Prostate gland (tissue), 2 donors: ENCODE measurements at regions not wholly inside any gene's neighbourhood (a gene's known extent, or its start where the extent isn't known, plus 50 kb on each side); places are given as distances from the start of the nearest gene placed in this dataset.

Experiments
- DNase-seq: peaks from one replicate; pipeline ENCODE4 v3.0.0-alpha.2; 2019; ENCODE audit warnings: low spot score
- H3K27ac ChIP-seq, 2 donors: fragments of 200-600 bp; sonication (generic); 2 replicates each; pipeline ENCODE4 v1.5.1; 2017 to 2019
- H3K27me3 ChIP-seq: fragments of 200-600 bp; sonication (generic); replicated peaks from 2 replicates; pipeline ENCODE4 v1.5.1; 2019; ENCODE audit not compliant: insufficient read depth
- H3K36me3 ChIP-seq, 2 donors: fragments of 200-600 bp; sonication (generic); 1 replicate in 1 of 2; 2 replicates in 1 of 2; pipeline versions ENCODE4 v1.5.1 to v1.8.1; 2017 to 2019
- H3K4me1 ChIP-seq: fragments of 200-600 bp; sonication (generic); replicated peaks from 2 replicates; pipeline ENCODE4 v1.5.1; 2019
- H3K4me3 ChIP-seq, 2 donors: fragments of 200-600 bp; sonication (generic); 2 replicates each; pipeline ENCODE4 v1.5.1; 2017 to 2019
- H3K9me3 ChIP-seq: fragments of 200-600 bp; sonication (generic); 2 replicates; pipeline ENCODE4 v1.5.1; 2017
- POLR2A ChIP-seq: fragments of 450-650 bp; IDR thresholded peaks from one replicate; pipeline ENCODE4 v1.6.1; 2016; ENCODE audit warnings: antibody characterized with exemption, mild to moderate bottlenecking
- POLR2AphosphoS5 ChIP-seq: sonication (generic); formaldehyde crosslinking; IDR thresholded peaks from one replicate; pipeline ENCODE4 v1.6.1; 2017; ENCODE audit warnings: antibody characterized with exemption
- WGBS: methylation state at CpG from one replicate; pipeline ENCODE4 v1.1.5; 2018; 5-methylcytosine and 5-hydroxymethylcytosine counted together
- intact Hi-C: fragments of 100-400 bp; cut with DNase I; formaldehyde crosslinking; loops from one replicate; pipeline ENCODE4 v1.14.2; 2022
- TF ChIP-seq, protein P1 (sequence below), 4 experiments: fragments of 200-600 bp in 2 of 4; fragments of 450-650 bp in 2 of 4; sonication (generic) in 2 of 4; IDR thresholded peaks; 1 replicate in 3 of 4; 2 replicates in 1 of 4; pipeline ENCODE4 v1.5.1; 2016 to 2019; ENCODE audit warnings: antibody characterized with exemption in 4 of 4, mild to moderate bottlenecking in 2 of 4, moderate library complexity in 2 of 4

DNA sequence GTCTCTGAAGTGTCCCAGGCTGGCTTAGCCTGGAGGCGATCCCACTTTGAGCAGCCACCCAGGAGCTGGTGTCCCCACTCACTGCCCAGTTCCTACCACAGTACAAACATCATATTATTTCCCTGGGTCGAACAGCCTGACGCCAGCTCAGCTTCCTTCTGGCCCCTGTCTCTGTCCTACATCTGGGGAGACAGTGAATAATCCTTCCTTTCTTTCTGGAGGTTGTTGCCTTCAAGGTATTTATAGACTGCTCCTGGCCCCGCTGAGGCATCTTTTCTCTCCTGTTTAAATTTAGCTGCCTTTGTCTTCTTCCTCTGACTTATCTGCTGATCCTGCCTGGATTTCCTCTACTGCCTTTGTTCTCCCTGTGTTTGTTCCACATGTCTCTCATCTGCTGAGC lies 56.8 kb upstream of the LRRC55 start:
- TF ChIP-seq POLR2AphosphoS5 (no peak), POLR2A (no peak)
- TF ChIP-seq, protein P1, sequence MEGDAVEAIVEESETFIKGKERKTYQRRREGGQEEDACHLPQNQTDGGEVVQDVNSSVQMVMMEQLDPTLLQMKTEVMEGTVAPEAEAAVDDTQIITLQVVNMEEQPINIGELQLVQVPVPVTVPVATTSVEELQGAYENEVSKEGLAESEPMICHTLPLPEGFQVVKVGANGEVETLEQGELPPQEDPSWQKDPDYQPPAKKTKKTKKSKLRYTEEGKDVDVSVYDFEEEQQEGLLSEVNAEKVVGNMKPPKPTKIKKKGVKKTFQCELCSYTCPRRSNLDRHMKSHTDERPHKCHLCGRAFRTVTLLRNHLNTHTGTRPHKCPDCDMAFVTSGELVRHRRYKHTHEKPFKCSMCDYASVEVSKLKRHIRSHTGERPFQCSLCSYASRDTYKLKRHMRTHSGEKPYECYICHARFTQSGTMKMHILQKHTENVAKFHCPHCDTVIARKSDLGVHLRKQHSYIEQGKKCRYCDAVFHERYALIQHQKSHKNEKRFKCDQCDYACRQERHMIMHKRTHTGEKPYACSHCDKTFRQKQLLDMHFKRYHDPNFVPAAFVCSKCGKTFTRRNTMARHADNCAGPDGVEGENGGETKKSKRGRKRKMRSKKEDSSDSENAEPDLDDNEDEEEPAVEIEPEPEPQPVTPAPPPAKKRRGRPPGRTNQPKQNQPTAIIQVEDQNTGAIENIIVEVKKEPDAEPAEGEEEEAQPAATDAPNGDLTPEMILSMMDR (IDR thresholded peaks at IDR 0.05), result no peak

DNA sequence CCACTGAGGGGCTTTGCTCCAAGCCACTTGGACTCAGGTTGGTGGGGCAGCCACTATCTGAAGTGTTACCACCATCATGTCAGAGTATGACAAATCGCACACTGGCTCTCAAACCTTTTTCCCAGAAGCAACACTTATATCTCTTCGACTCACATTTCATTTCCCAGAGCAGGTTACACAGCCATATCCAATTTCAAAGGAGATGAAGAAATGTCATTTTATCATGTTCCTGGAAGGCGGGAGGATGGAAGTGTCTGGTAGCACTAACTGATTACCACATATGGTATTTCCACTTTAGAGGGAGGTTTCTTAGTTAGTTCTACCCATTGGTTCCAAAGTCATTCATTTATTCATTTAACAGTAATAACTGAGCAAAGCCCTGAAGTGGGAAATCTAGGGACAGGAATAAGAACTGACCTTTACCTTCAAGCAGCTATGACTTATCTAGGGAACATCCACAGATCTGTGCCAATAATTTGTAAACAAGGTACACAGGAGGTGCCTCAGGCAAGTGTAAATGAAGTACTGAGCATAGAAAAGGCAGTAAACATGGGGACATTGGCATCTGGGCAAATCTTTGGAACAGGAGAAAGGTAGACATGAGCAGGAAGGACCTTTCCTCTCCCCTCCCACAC lies 54.9 kb upstream of the LRRC55 start:
- no peak overlapping the region for H3K27ac ChIP-seq
- H3K9me3 ChIP-seq, result no peaks in the 10 kb centered on the region
- no peak for DNase-seq
- no peaks in the 10 kb centered on the region for H3K36me3 ChIP-seq
- TF ChIP-seq POLR2AphosphoS5, result no peak
- TF ChIP-seq, protein P1 (IDR thresholded peaks at IDR 0.05), result no peak
- no peak for TF ChIP-seq POLR2A
- H3K27me3 ChIP-seq, result no peaks in the 10 kb centered on the region
- no peak overlapping the region for H3K4me3 ChIP-seq
- H3K4me1 ChIP-seq, result no peaks in the 10 kb centered on the region
- intact Hi-C loops, result no loop called here
- 52% methylated on average over 3 of the region's 3 CpGs for WGBS

More for the DNA sequence above, 56.8 kb upstream of the LRRC55 start:
- no peaks in the 10 kb centered on the region for H3K9me3 ChIP-seq
- no peak overlapping the region for H3K27ac ChIP-seq
- WGBS, result 33% methylated on average over 4 of the region's 4 CpGs
- intact Hi-C loops, result no loop called here
- H3K4me1 ChIP-seq, result no peaks in the 10 kb centered on the region
- DNase-seq, result no peak
- no peak overlapping the region for H3K4me3 ChIP-seq
- no peaks in the 10 kb centered on the region for H3K27me3 ChIP-seq
- no peaks in the 10 kb centered on the region for H3K36me3 ChIP-seq

DNA sequence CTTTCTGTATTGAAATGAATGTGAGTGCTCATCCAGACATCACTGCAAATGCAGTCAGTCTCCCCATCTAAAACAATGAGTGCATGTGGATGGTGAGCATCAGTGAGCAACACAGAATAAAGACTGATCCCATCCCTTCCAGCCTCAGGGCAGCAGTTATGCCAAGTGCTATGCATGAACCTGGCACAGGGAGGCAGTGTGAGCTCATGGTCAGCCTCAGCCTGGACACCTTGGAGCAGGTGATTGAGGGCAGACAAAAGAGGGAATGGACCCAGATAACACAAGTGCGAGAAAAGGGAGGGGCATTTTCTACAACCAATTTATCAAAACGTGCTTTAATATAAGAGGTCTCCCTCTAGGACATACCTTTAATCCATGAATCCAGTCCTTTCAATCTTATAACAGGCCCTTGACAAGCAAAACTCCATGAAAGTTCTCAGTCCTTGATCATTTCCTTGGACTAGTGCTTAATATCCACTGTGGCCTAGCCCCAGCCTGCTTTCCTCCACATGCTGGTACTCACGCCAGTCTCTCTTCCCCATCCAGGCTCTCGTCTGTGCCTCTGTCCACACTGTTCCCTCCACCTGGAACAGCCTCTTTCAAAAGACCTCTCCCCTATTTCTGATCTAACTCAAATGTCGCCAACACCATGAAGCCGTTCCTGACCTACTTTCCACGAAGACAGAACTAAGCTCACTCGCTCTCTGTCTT lies 50.5 kb upstream of the LRRC55 start:
- peak; percentile 10 for DNase-seq
- no peak overlapping the region for H3K27ac ChIP-seq
- no peaks in the 10 kb centered on the region for H3K4me1 ChIP-seq
- no peaks in the 10 kb centered on the region for H3K9me3 ChIP-seq
- intact Hi-C loops, result no loop called here
- WGBS, result 76% methylated on average over 8 of the region's 8 CpGs
- no peaks in the 10 kb centered on the region for H3K36me3 ChIP-seq
- H3K27me3 ChIP-seq, result no peaks in the 10 kb centered on the region
- no peak overlapping the region for H3K4me3 ChIP-seq
- TF ChIP-seq, protein P1 (IDR thresholded peaks at IDR 0.05), result peak in 3 of 4 experiments; percentile 40 to 68 (median 47)
- TF ChIP-seq POLR2AphosphoS5 (no peak), POLR2A (no peak)
